ENCODE measurements at regions not wholly inside any gene's neighbourhood (a gene's known extent, or its start where the extent isn't known, plus 50 kb on each side); places are given as distances from the start of the nearest gene placed in this dataset.

- TF ChIP-seq CTCF (IDR thresholded peaks at IDR 0.05; ENCODE audit: insufficient read depth, low read length, poor library complexity, severe bottlenecking) (no peak), EZH2phosphoT487 (conservative IDR thresholded peaks at IDR 0.05; ENCODE audit: low read length) (no peak)
Observed at GRCh38 chr18:22539051-22539765, 121.5 kb upstream of the CTAGE1 start.
